Activated T-helper 1 cell treated with anti-CD3 and anti-CD28 coated beads, Interleukin-12 subunit alpha, Interleukin-12 subunit beta, Interleukin-2, Interleukin-4 antibody, amounts not matched to agents 30 ng/mL and 10 ng/mL and 1 ng/mL, durations not matched to agents 14 hours and 24 hours and 36 hours (primary cell): ENCODE measurements at regions not wholly inside any gene's neighbourhood (a gene's known extent, or its start where the extent isn't known, plus 50 kb on each side); places are given as distances from the start of the nearest gene placed in this dataset.

ENCODE experiments used
- DNase-seq: peaks from one replicate; pipeline ENCODE4 v3.0.0; 2021; ENCODE audit warnings: low spot score
- H3K27ac Mint-ChIP-seq: one replicate; pipeline ENCODE4 v1.8.0; 2021; ENCODE audit warnings: mild to moderate bottlenecking, mixed read lengths
- H3K27me3 Mint-ChIP-seq: one replicate; pipeline ENCODE4 v1.8.0; 2022; ENCODE audit warnings: mild to moderate bottlenecking, moderate library complexity, mixed read lengths; ENCODE audit not compliant: insufficient read depth
- H3K36me3 Mint-ChIP-seq: one replicate; pipeline ENCODE4 v1.8.0; 2021; ENCODE audit warnings: low read depth, mixed read lengths
- H3K4me1 Mint-ChIP-seq: one replicate; pipeline ENCODE4 v1.8.0; 2021; ENCODE audit warnings: low read depth, mixed read lengths
- H3K4me3 Mint-ChIP-seq: one replicate; pipeline ENCODE4 v1.8.0; 2021; ENCODE audit warnings: mild to moderate bottlenecking, moderate library complexity, mixed read lengths
- H3K9me3 Mint-ChIP-seq: one replicate; pipeline ENCODE4 v1.8.0; 2021; ENCODE audit warnings: mixed read lengths
- intact Hi-C: fragments of 100-400 bp; cut with micrococcal nuclease; formaldehyde crosslinking; loops from one replicate; pipeline ENCODE4 v1.15.1; 2024

GRCh38 chr13:48909056-48909389, 66.7 kb upstream of the FNDC3A start:
- intact Hi-C loops, result no loop called here
- Mint-ChIP-seq H3K9me3 (no peaks in the 10 kb centered on the region), H3K27ac (no peak overlapping the region), H3K4me1 (peaks cover 8% of the 10 kb centered on the region), H3K4me3 (no peak overlapping the region), H3K27me3 (peaks cover 4% of the 10 kb centered on the region), H3K36me3 (no peaks in the 10 kb centered on the region)
- no peak for DNase-seq

GRCh38 chr13:48910686-48911085, 65.0 kb upstream of the FNDC3A start:
- intact Hi-C loops, result no loop called here
- Mint-ChIP-seq H3K4me3 (no peak overlapping the region), H3K27me3 (peaks cover 6% of the 10 kb centered on the region), H3K4me1 (no peaks in the 10 kb centered on the region), H3K9me3 (no peaks in the 10 kb centered on the region), H3K36me3 (no peaks in the 10 kb centered on the region), H3K27ac (no peak overlapping the region)
- no peak for DNase-seq

GRCh38 chr13:48919751-48920150, 56.0 kb upstream of the FNDC3A start:
- H3K4me3 Mint-ChIP-seq, result no peak overlapping the region
- peaks cover 1% of the 10 kb centered on the region for H3K36me3 Mint-ChIP-seq
- peaks cover 7% of the 10 kb centered on the region for H3K27me3 Mint-ChIP-seq
- intact Hi-C loops, result no loop called here
- H3K4me1 Mint-ChIP-seq, result no peaks in the 10 kb centered on the region
- DNase-seq, result no peak
- H3K27ac Mint-ChIP-seq, result no peak overlapping the region
- H3K9me3 Mint-ChIP-seq, result no peaks in the 10 kb centered on the region

- H3K9me3 Mint-ChIP-seq, result no peaks in the 10 kb centered on the region
- no peaks in the 10 kb centered on the region for H3K4me1 Mint-ChIP-seq
- H3K27me3 Mint-ChIP-seq, result peaks cover 5% of the 10 kb centered on the region
- H3K36me3 Mint-ChIP-seq, result peaks cover 1% of the 10 kb centered on the region
- intact Hi-C loops, result no loop called here
- H3K4me3 Mint-ChIP-seq, result no peak overlapping the region
- no peak for DNase-seq
- no peak overlapping the region for H3K27ac Mint-ChIP-seq
Observed at GRCh38 chr13:48920730-48921129, 55.0 kb upstream of the FNDC3A start.

GRCh38 chr13:48923376-48923775, 52.3 kb upstream of the FNDC3A start:
- Mint-ChIP-seq H3K27me3 (peaks cover 5% of the 10 kb centered on the region), H3K27ac (no peak overlapping the region), H3K36me3 (peaks cover 1% of the 10 kb centered on the region), H3K9me3 (no peaks in the 10 kb centered on the region), H3K4me3 (no peak overlapping the region), H3K4me1 (no peaks in the 10 kb centered on the region)
- DNase-seq, result no peak
- intact Hi-C loops, result no loop called here

GRCh38 chr13:48925001-48925400, 50.7 kb upstream of the FNDC3A start:
- Mint-ChIP-seq H3K4me3 (no peak overlapping the region), H3K27me3 (peaks cover 2% of the 10 kb centered on the region), H3K36me3 (peaks cover 1% of the 10 kb centered on the region), H3K4me1 (no peaks in the 10 kb centered on the region), H3K27ac (no peak overlapping the region), H3K9me3 (no peaks in the 10 kb centered on the region)
- no peak for DNase-seq
- intact Hi-C loops, result no loop called here
